Tibial nerve (tissue), 4 donors: ENCODE measurements at regions not wholly inside any gene's neighbourhood (a gene's known extent, or its start where the extent isn't known, plus 50 kb on each side); places are given as distances from the start of the nearest gene placed in this dataset.
"Not testable (repeated sequence)": the region's sequence is repeated elsewhere in the genome, so short reads cannot be mapped to it uniquely, and the experiment has no call there.

Experiments used
- CTCF ChIP-seq, 5 experiments: fragments of 200-600 bp in 3 of 5; fragments of 450-650 bp in 2 of 5; sonication (generic) in 3 of 5; IDR thresholded peaks; one replicate each; pipeline ENCODE4 v1.5.1; 2016 to 2019; ENCODE audit warnings: antibody characterized with exemption in 5 of 5, mild to moderate bottlenecking in 3 of 5, moderate library complexity in 2 of 5
- EP300 ChIP-seq, 2 donors: sonication (generic); formaldehyde crosslinking; IDR thresholded peaks; one replicate each; pipeline ENCODE4 v1.6.1; 2017; ENCODE audit warnings: antibody characterized with exemption in 2 of 2, mild to moderate bottlenecking in 1 of 2
- POLR2A ChIP-seq, 2 donors: fragments of 450-650 bp; IDR thresholded peaks; one replicate each; pipeline ENCODE4 v1.6.1; 2017; ENCODE audit warnings: antibody characterized with exemption in 2 of 2, mild to moderate bottlenecking in 2 of 2, moderate library complexity in 2 of 2

DNA sequence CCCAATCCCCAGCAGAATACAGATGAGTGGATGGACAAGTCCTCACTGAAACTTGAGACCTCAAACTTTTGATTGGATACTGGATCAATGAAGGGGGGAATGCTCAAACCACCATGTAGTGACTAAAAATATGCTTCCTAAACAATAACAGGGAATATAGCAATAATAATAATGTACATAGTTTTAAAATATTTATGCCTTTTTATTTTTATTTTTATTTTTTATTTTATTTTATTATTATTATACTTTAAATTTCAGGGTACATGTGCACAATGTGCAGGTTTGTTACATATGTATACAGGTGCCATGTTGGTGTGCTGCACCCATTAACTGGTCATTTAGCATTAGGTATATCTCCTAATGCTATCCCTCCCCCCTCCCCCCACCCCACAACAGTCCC lies 506.0 kb downstream of the SOX6 start:
- TF ChIP-seq CTCF, POLR2A, EP300 (IDR thresholded peaks at IDR 0.05): not testable (repeated sequence)
